Ishikawa (cell line): ENCODE measurements at regions not wholly inside any gene's neighbourhood (a gene's known extent, or its start where the extent isn't known, plus 50 kb on each side); places are given as distances from the start of the nearest gene placed in this dataset.

Experiments used
- CEBPB ChIP-seq: IDR thresholded peaks from 2 replicates; pipeline ENCODE4 v1.6.1; 2012
- CREB1 ChIP-seq: IDR thresholded peaks from 2 replicates; pipeline ENCODE4 v1.6.1; 2012; ENCODE audit warnings: low read depth
- EGR1 ChIP-seq: IDR thresholded peaks from 2 replicates; pipeline ENCODE4 v1.6.1; 2012
- EP300 ChIP-seq: IDR thresholded peaks from 2 replicates; pipeline ENCODE4 v1.6.1; 2012; ENCODE audit warnings: borderline replicate concordance
- FOXM1 ChIP-seq: IDR thresholded peaks from 2 replicates; pipeline ENCODE4 v1.6.1; 2012; ENCODE audit warnings: low read depth, borderline replicate concordance
- MAX ChIP-seq: IDR thresholded peaks from 2 replicates; pipeline ENCODE4 v1.6.1; 2012
- NFIC ChIP-seq: IDR thresholded peaks from 2 replicates; pipeline ENCODE4 v1.6.1; 2012
- RAD21 ChIP-seq: IDR thresholded peaks from 2 replicates; pipeline ENCODE4 v1.6.1; 2012; ENCODE audit warnings: low read depth
- REST ChIP-seq: IDR thresholded peaks from 2 replicates; pipeline ENCODE4 v1.6.1; 2012; ENCODE audit warnings: low read depth, mild to moderate bottlenecking
- TAF1 ChIP-seq: IDR thresholded peaks from 2 replicates; pipeline ENCODE4 v1.6.1; 2012; ENCODE audit warnings: low read depth, mild to moderate bottlenecking
- TCF12 ChIP-seq: IDR thresholded peaks from 2 replicates; pipeline ENCODE4 v1.6.1; 2012; ENCODE audit warnings: low read depth
- TEAD4 ChIP-seq: IDR thresholded peaks from 2 replicates; pipeline ENCODE4 v1.6.1; 2012
- USF1 ChIP-seq: IDR thresholded peaks from 2 replicates; pipeline ENCODE4 v1.6.1; 2012
- YY1 ChIP-seq: IDR thresholded peaks from 2 replicates; pipeline ENCODE4 v1.6.1; 2012; ENCODE audit warnings: low read depth
- ZBTB7A ChIP-seq: IDR thresholded peaks from 2 replicates; pipeline ENCODE4 v1.6.1; 2012; ENCODE audit warnings: low read depth

- TF ChIP-seq MAX = no peak
- no peak for TF ChIP-seq NFIC
- TF ChIP-seq EGR1 = no peak
- TF ChIP-seq TCF12 = no peak
- TF ChIP-seq FOXM1 = no peak
- no peak for TF ChIP-seq YY1
- no peak for TF ChIP-seq REST
- TF ChIP-seq ZBTB7A = no peak
- no peak for TF ChIP-seq TEAD4
- no peak for TF ChIP-seq USF1
- no peak for TF ChIP-seq CREB1
- no peak for TF ChIP-seq RAD21
- no peak for TF ChIP-seq EP300
- TF ChIP-seq TAF1 = no peak
- no peak for TF ChIP-seq CEBPB
These were observed 446.0 kb downstream of the ISL1 start for GRCh38 chr5:51829230-51829629.

GRCh38 chr5:51829691-51830090 lies 446.4 kb downstream of the ISL1 start:
- no peak for TF ChIP-seq EGR1
- TF ChIP-seq MAX = no peak
- no peak for TF ChIP-seq ZBTB7A
- no peak for TF ChIP-seq EP300
- no peak for TF ChIP-seq TAF1
- TF ChIP-seq RAD21 = no peak
- no peak for TF ChIP-seq TEAD4
- no peak for TF ChIP-seq USF1

- TF ChIP-seq MAX = no peak
- no peak for TF ChIP-seq YY1
- TF ChIP-seq TCF12 = no peak
- TF ChIP-seq USF1 = no peak
- TF ChIP-seq REST = no peak
- TF ChIP-seq CEBPB = no peak
- TF ChIP-seq CREB1 = no peak
- TF ChIP-seq TAF1 = no peak
- no peak for TF ChIP-seq FOXM1
These were observed 449.8 kb downstream of the ISL1 start for GRCh38 chr5:51832934-51833470.

GRCh38 chr5:51838459-51838858 lies 455.2 kb downstream of the ISL1 start:
- no peak for TF ChIP-seq EGR1
- TF ChIP-seq MAX = no peak
- no peak for TF ChIP-seq REST

GRCh38 chr5:51843893-51844292 lies 460.6 kb downstream of the ISL1 start:
- TF ChIP-seq TCF12 (no peak), RAD21 (no peak), FOXM1 (no peak), YY1 (no peak), USF1 (no peak), CEBPB (no peak), EP300 (no peak)
